ENCODE measurements at regions not wholly inside any gene's neighbourhood (a gene's known extent, or its start where the extent isn't known, plus 50 kb on each side); places are given as distances from the start of the nearest gene placed in this dataset.
A peak's percentile ranks its signal among the peaks of the same experiment; 100 is the strongest.
"Not testable (repeated sequence)": the region's sequence is repeated elsewhere in the genome, so short reads cannot be mapped to it uniquely, and the experiment has no call there.

GRCh38 chr5:91641730-91642350, 258.7 kb upstream of the ARRDC3 start:
- peak; percentile 25 to 36 (median 29) for DNase-seq (ENCODE audit: low read depth in 4 of 4, low spot score in 3 of 4)

- DNase-seq (ENCODE audit: low read depth in 4 of 4, low spot score in 3 of 4): no peak
Measured at GRCh38 chr5:91639744-91640143, 256.6 kb upstream of the ARRDC3 start.

- no peak for DNase-seq (ENCODE audit: low read depth in 4 of 4, low spot score in 3 of 4)
Measured at GRCh38 chr5:91638010-91638409, 254.9 kb upstream of the ARRDC3 start.

- DNase-seq (ENCODE audit: low read depth in 4 of 4, low spot score in 3 of 4): no peak
Measured at GRCh38 chr5:91635950-91636734, 253.0 kb upstream of the ARRDC3 start.

GRCh38 chr5:91632871-91633270, 249.8 kb upstream of the ARRDC3 start:
- no peak for DNase-seq (ENCODE audit: low read depth in 4 of 4, low spot score in 3 of 4)

- no peak for DNase-seq (ENCODE audit: low read depth in 4 of 4, low spot score in 3 of 4)
Measured at GRCh38 chr5:91611746-91612145, 228.6 kb upstream of the ARRDC3 start.

- no peak for DNase-seq (ENCODE audit: low read depth in 4 of 4, low spot score in 3 of 4)
Measured at GRCh38 chr5:91607675-91608074, 224.6 kb upstream of the ARRDC3 start.

GRCh38 chr5:91599863-91600262, 216.7 kb upstream of the ARRDC3 start:
- no peak for DNase-seq (ENCODE audit: low read depth in 4 of 4, low spot score in 3 of 4)

GRCh38 chr5:91598216-91598615, 215.1 kb upstream of the ARRDC3 start:
- no peak for DNase-seq (ENCODE audit: low read depth in 4 of 4, low spot score in 3 of 4)

GRCh38 chr5:91595424-91595823, 212.3 kb upstream of the ARRDC3 start:
- no peak for DNase-seq (ENCODE audit: low read depth in 4 of 4, low spot score in 3 of 4)

GRCh38 chr5:91591076-91591475, 208.0 kb upstream of the ARRDC3 start:
- no peak for DNase-seq (ENCODE audit: low read depth in 4 of 4, low spot score in 3 of 4)

- DNase-seq (ENCODE audit: low read depth in 4 of 4, low spot score in 3 of 4): no peak
Measured at GRCh38 chr5:91586232-91586631, 203.1 kb upstream of the ARRDC3 start.

GRCh38 chr5:91584352-91584751, 201.2 kb upstream of the ARRDC3 start:
- DNase-seq (ENCODE audit: low read depth in 4 of 4, low spot score in 3 of 4): no peak

- DNase-seq (ENCODE audit: low read depth in 4 of 4, low spot score in 3 of 4): not testable (repeated sequence)
Measured at GRCh38 chr5:91566012-91566411, 182.9 kb upstream of the ARRDC3 start.

- no peak for DNase-seq (ENCODE audit: low read depth in 4 of 4, low spot score in 3 of 4)
Measured at GRCh38 chr5:91562922-91563321, 179.8 kb upstream of the ARRDC3 start.

- DNase-seq (ENCODE audit: low read depth in 4 of 4, low spot score in 3 of 4): no peak
Measured at GRCh38 chr5:91541696-91542095, 158.6 kb upstream of the ARRDC3 start.

- DNase-seq (ENCODE audit: low read depth in 4 of 4, low spot score in 3 of 4): no peak
Measured at GRCh38 chr5:91538179-91538578, 155.1 kb upstream of the ARRDC3 start.

- DNase-seq (ENCODE audit: low read depth in 4 of 4, low spot score in 3 of 4): no peak
Measured at GRCh38 chr5:91535499-91535898, 152.4 kb upstream of the ARRDC3 start.

GRCh38 chr5:91534332-91534731, 151.2 kb upstream of the ARRDC3 start:
- no peak for DNase-seq (ENCODE audit: low read depth in 4 of 4, low spot score in 3 of 4)

- no peak for DNase-seq (ENCODE audit: low read depth in 4 of 4, low spot score in 3 of 4)
Measured at GRCh38 chr5:91532779-91533178, 149.7 kb upstream of the ARRDC3 start.

GRCh38 chr5:91532281-91532680, 149.2 kb upstream of the ARRDC3 start:
- DNase-seq (ENCODE audit: low read depth in 4 of 4, low spot score in 3 of 4): no peak

GRCh38 chr5:91528831-91529230, 145.7 kb upstream of the ARRDC3 start:
- no peak for DNase-seq (ENCODE audit: low read depth in 4 of 4, low spot score in 3 of 4)

Measured in left renal pelvis (tissue), 4 donors.